Progenitor cell of endocrine pancreas (in vitro differentiated cells): ENCODE measurements at regions not wholly inside any gene's neighbourhood (a gene's known extent, or its start where the extent isn't known, plus 50 kb on each side); places are given as distances from the start of the nearest gene placed in this dataset.

ENCODE experiments used
- DNase-seq: peaks from one replicate; pipeline ENCODE4 v3.0.0; 2021; ENCODE audit warnings: low spot score; ENCODE audit not compliant: unreplicated experiment
- H3K27ac Mint-ChIP-seq: 2 replicates; pipeline ENCODE4 v1.8.0; 2021; ENCODE audit warnings: mild to moderate bottlenecking, moderate library complexity, mixed read lengths
- H3K27me3 Mint-ChIP-seq: 2 replicates; pipeline ENCODE4 v1.8.0; 2021; ENCODE audit warnings: mixed read lengths
- H3K36me3 Mint-ChIP-seq: 2 replicates; pipeline ENCODE4 v1.8.0; 2022; ENCODE audit warnings: mixed read lengths; ENCODE audit not compliant: insufficient read depth
- H3K4me1 Mint-ChIP-seq: 2 replicates; pipeline ENCODE4 v1.8.0; 2021; ENCODE audit warnings: low read depth, mixed read lengths
- H3K4me3 Mint-ChIP-seq: 2 replicates; pipeline ENCODE4 v1.8.0; 2021; ENCODE audit warnings: low read depth, mild to moderate bottlenecking, moderate library complexity, mixed read lengths
- H3K9me3 Mint-ChIP-seq: 2 replicates; pipeline ENCODE4 v1.8.0; 2021; ENCODE audit warnings: low read depth, mixed read lengths
- CTCF ChIP-seq: fragments of 200-600 bp; sonication (generic); IDR thresholded peaks from one replicate; pipeline ENCODE4 v1.5.0; 2021; ENCODE audit warnings: antibody characterized with exemption, mild to moderate bottlenecking; ENCODE audit not compliant: unreplicated experiment

GRCh38 chr5:3891113-3891512, 295.5 kb downstream of the IRX1 start:
- H3K27ac Mint-ChIP-seq, result no peak overlapping the region
- no peaks in the 10 kb centered on the region for H3K4me1 Mint-ChIP-seq
- no peaks in the 10 kb centered on the region for H3K36me3 Mint-ChIP-seq
- DNase-seq, result no peak
- no peak for TF ChIP-seq CTCF
- H3K9me3 Mint-ChIP-seq, result peaks cover 4% of the 10 kb centered on the region
- no peak overlapping the region for H3K4me3 Mint-ChIP-seq
- peaks cover 5% of the 10 kb centered on the region for H3K27me3 Mint-ChIP-seq

GRCh38 chr5:3893527-3893926, 297.9 kb downstream of the IRX1 start:
- no peak for TF ChIP-seq CTCF
- peaks cover 9% of the 10 kb centered on the region for H3K27me3 Mint-ChIP-seq
- H3K4me3 Mint-ChIP-seq, result no peak overlapping the region
- peaks cover 14% of the 10 kb centered on the region for H3K9me3 Mint-ChIP-seq
- DNase-seq, result no peak
- no peak overlapping the region for H3K27ac Mint-ChIP-seq
- H3K36me3 Mint-ChIP-seq, result no peaks in the 10 kb centered on the region
- no peaks in the 10 kb centered on the region for H3K4me1 Mint-ChIP-seq

GRCh38 chr5:3893975-3894374, 298.3 kb downstream of the IRX1 start:
- TF ChIP-seq CTCF, result no peak
- no peak for DNase-seq
- Mint-ChIP-seq H3K9me3 (peaks cover 14% of the 10 kb centered on the region), H3K4me1 (no peaks in the 10 kb centered on the region), H3K27ac (no peak overlapping the region), H3K4me3 (no peak overlapping the region), H3K27me3 (peaks cover 13% of the 10 kb centered on the region), H3K36me3 (no peaks in the 10 kb centered on the region)

- Mint-ChIP-seq H3K36me3 (no peaks in the 10 kb centered on the region), H3K27me3 (peaks cover 11% of the 10 kb centered on the region), H3K4me3 (no peak overlapping the region), H3K4me1 (no peaks in the 10 kb centered on the region), H3K27ac (no peak overlapping the region), H3K9me3 (peaks cover 14% of the 10 kb centered on the region)
- no peak for DNase-seq
- TF ChIP-seq CTCF, result no peak
Observed at GRCh38 chr5:3896098-3896497, 300.5 kb downstream of the IRX1 start.

- Mint-ChIP-seq H3K4me3 (no peak overlapping the region), H3K36me3 (no peaks in the 10 kb centered on the region), H3K9me3 (peaks cover 10% of the 10 kb centered on the region), H3K27me3 (peaks cover 11% of the 10 kb centered on the region), H3K27ac (no peak overlapping the region), H3K4me1 (no peaks in the 10 kb centered on the region)
- no peak for TF ChIP-seq CTCF
- no peak for DNase-seq
Observed at GRCh38 chr5:3899093-3899492, 303.5 kb downstream of the IRX1 start.
